ENCODE measurements at regions not wholly inside any gene's neighbourhood (a gene's known extent, or its start where the extent isn't known, plus 50 kb on each side); places are given as distances from the start of the nearest gene placed in this dataset.

- no peak for TF ChIP-seq EZH2phosphoT487 (IDR thresholded peaks at IDR 0.05; ENCODE audit: insufficient read depth, low read depth)
- TF ChIP-seq EZH2 (IDR thresholded peaks at IDR 0.05; ENCODE audit: insufficient read depth, poor library complexity, severe bottlenecking) = no peak
Observed at GRCh38 chrX:132561974-132562373, 73.1 kb upstream of the MBNL3 start.

Measured in GM23248 (cell line).